GM12892 (cell line): ENCODE measurements at regions not wholly inside any gene's neighbourhood (a gene's known extent, or its start where the extent isn't known, plus 50 kb on each side); places are given as distances from the start of the nearest gene placed in this dataset.

Experiments
- POLR2A ChIP-seq: IDR thresholded peaks from 2 replicates; pipeline ENCODE4 v1.6.1; 2011; ENCODE audit warnings: low read depth, low read length, control low read depth
- POLR2AphosphoS5 ChIP-seq: IDR thresholded peaks from 2 replicates; pipeline ENCODE4 v1.6.1; 2011; ENCODE audit warnings: low read depth, low read length, control low read depth
- TAF1 ChIP-seq: IDR thresholded peaks from 2 replicates; pipeline ENCODE4 v1.6.1; 2011; ENCODE audit warnings: low read depth, mild to moderate bottlenecking, control low read depth, low read length, borderline replicate concordance

DNA sequence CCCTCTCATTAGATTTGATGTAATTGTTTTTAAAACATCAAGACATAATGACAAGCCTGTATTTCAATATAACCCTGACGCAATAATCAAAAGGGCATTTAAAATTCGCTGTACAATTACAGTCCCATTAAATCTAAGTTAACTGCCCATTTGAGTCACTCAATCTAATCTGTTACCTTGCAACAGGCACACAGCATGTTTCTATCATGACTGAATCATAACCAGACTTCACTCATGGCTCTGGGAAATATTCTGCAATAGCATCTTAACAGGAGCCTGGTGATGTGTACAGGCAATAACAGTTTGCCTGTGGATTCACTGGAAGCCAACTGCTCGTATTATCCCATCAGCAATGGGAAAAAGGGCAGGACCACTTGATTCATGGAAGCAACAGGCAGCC lies 142.3 kb upstream of the NCKAP5 start:
- TF ChIP-seq POLR2A = no peak
- no peak for TF ChIP-seq POLR2AphosphoS5
- TF ChIP-seq TAF1 = no peak
